RWPE2 (cell line): ENCODE measurements at regions not wholly inside any gene's neighbourhood (a gene's known extent, or its start where the extent isn't known, plus 50 kb on each side); places are given as distances from the start of the nearest gene placed in this dataset.

Experiments
- ATAC-seq: fragments of 200-7000 bp; cut with Tn5 transposase; 3 replicates; pipeline ENCODE4 v1.9.1; 2021; ENCODE audit warnings: low read depth
- DNase-seq: peaks from one replicate; pipeline ENCODE4 v3.0.0-alpha.2; 2020; ENCODE audit warnings: low spot score
- H3K27ac ChIP-seq: fragments of 450-650 bp; 2 replicates; pipeline ENCODE4 v1.5.1; 2017; ENCODE audit warnings: mild to moderate bottlenecking; ENCODE audit not compliant: poor library complexity, severe bottlenecking
- H3K27me3 ChIP-seq: fragments of 250-450 bp; sonication (Bioruptor Pico); 2 replicates; pipeline ENCODE4 v1.5.1; 2021; ENCODE audit warnings: mild to moderate bottlenecking, moderate library complexity; ENCODE audit not compliant: insufficient read depth, poor library complexity, severe bottlenecking
- H3K36me3 ChIP-seq: fragments of 250-450 bp; sonication (Bioruptor Pico); 2 replicates; pipeline ENCODE4 v1.5.1; 2020; ENCODE audit warnings: low read depth, mild to moderate bottlenecking, moderate library complexity
- H3K4me1 ChIP-seq: fragments of 250-450 bp; sonication (Bioruptor Pico); 2 replicates; pipeline ENCODE4 v1.5.1; 2021; ENCODE audit warnings: mild to moderate bottlenecking, moderate library complexity; ENCODE audit not compliant: insufficient read depth, poor library complexity, severe bottlenecking
- H3K4me3 ChIP-seq: fragments of 250-450 bp; sonication (Bioruptor Pico); 2 replicates; pipeline ENCODE4 v1.5.1; 2021; ENCODE audit warnings: mild to moderate bottlenecking, moderate library complexity; ENCODE audit not compliant: severe bottlenecking
- H3K9me3 ChIP-seq: fragments of 250-450 bp; sonication (Bioruptor Pico); 2 replicates; pipeline ENCODE4 v1.5.1; 2021; ENCODE audit warnings: mild to moderate bottlenecking, moderate library complexity; ENCODE audit not compliant: severe bottlenecking
- TF ChIP-seq, protein P1 (sequence below): fragments of 450-650 bp; IDR thresholded peaks from one replicate; pipeline ENCODE4 v1.5.1; 2017; ENCODE audit warnings: mild to moderate bottlenecking, moderate library complexity; ENCODE audit not compliant: poor library complexity, severe bottlenecking

DNA sequence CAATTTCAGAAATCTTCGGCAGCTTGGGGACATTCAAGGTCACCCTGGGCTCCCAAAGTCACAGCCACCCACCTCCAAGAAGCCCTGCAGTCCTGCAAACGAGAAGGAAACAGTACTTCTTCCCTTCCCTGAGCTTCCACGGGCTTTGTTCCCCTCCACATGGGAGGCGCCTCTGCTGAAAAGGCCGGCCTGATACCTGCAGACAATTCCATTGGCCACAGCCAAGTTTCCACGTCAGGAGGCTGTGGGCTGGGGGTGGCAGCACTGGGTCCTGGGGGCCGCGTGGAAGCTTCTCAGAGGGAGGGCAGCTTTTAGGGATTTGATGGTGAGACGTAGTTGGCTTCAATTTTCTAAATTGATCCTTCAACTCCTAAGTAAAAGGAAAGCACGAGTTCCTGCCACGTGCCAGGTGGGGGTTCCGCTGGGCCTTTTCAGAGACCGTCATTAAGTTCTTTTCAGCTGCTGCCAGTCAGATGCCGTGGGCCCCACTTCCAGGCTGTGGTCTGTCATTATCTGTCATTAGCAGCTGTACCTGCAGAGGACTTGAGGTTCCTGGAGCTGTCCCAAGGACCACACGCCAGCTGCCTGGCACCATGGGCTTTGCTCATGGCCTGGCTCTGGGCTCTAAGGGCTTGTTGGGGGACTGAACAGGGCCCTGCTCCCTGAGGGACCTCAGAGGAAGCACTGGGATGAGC, 98.7 kb downstream of the CRYAA start:
- TF ChIP-seq, protein P1, sequence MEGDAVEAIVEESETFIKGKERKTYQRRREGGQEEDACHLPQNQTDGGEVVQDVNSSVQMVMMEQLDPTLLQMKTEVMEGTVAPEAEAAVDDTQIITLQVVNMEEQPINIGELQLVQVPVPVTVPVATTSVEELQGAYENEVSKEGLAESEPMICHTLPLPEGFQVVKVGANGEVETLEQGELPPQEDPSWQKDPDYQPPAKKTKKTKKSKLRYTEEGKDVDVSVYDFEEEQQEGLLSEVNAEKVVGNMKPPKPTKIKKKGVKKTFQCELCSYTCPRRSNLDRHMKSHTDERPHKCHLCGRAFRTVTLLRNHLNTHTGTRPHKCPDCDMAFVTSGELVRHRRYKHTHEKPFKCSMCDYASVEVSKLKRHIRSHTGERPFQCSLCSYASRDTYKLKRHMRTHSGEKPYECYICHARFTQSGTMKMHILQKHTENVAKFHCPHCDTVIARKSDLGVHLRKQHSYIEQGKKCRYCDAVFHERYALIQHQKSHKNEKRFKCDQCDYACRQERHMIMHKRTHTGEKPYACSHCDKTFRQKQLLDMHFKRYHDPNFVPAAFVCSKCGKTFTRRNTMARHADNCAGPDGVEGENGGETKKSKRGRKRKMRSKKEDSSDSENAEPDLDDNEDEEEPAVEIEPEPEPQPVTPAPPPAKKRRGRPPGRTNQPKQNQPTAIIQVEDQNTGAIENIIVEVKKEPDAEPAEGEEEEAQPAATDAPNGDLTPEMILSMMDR: no peak
- Histone ChIP-seq H3K4me3 (no peak overlapping the region), H3K9me3 (no peaks in the 10 kb centered on the region), H3K4me1 (no peaks in the 10 kb centered on the region), H3K27ac (no peak overlapping the region), H3K36me3 (no peaks in the 10 kb centered on the region), H3K27me3 (no peaks in the 10 kb centered on the region)
- ATAC-seq (no peak), DNase-seq (peak; percentile 21)

DNA sequence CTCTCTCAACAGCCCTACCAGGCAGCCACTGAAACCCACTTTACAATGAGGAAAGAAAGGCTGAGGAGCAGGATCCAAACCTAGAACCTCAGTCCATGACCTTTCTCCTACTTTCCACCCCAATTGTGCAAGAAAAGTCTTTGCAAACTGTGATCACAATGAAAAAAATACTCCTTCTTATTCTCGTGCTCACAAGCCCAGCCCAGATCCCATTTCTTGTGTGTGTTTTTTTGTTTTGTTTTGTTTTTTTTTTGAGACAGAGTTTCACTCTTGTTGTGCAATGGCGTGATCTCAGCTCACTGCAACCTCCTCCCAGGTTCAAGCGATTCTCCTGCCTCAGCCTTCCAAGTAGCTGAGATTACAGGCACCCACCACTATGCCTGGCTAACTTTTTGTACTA, 97.7 kb downstream of the CRYAA start:
- Histone ChIP-seq H3K36me3 (no peaks in the 10 kb centered on the region), H3K27me3 (no peaks in the 10 kb centered on the region), H3K27ac (no peak overlapping the region), H3K9me3 (no peaks in the 10 kb centered on the region), H3K4me3 (no peak overlapping the region), H3K4me1 (no peaks in the 10 kb centered on the region)
- no peak for ATAC-seq
- DNase-seq: no peak
- TF ChIP-seq, protein P1: no peak

DNA sequence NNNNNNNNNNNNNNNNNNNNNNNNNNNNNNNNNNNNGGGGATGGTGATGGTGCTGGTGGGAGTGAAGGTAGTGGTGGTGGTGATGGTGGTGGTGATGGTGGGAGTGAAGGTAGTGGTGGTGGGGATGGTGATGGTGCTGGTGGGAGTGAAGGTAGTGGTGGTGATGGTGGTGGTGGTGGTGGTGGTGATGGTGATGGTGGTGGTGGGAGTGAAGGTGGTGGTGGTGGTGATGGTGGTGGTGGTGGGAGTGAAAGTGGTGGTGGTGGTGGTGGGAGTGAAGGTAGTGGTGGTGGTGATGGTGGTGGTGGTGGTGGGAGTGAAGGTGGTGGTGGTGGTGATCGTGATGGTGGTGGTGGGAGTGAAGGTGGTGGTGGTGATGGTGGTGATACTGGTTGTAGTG, 93.6 kb downstream of the CRYAA start:
- ATAC-seq (peak; percentile 44; the same call in 1 of the 3 replicates), DNase-seq (peak; percentile 75)
- Histone ChIP-seq H3K36me3 (no peaks in the 10 kb centered on the region), H3K27ac (no peak overlapping the region), H3K27me3 (no peaks in the 10 kb centered on the region), H3K4me1 (no peaks in the 10 kb centered on the region), H3K9me3 (no peaks in the 10 kb centered on the region), H3K4me3 (no peak overlapping the region)
- TF ChIP-seq, protein P1: no peak
